Epithelial cell of esophagus (primary cell): ENCODE measurements at regions not wholly inside any gene's neighbourhood (a gene's known extent, or its start where the extent isn't known, plus 50 kb on each side); places are given as distances from the start of the nearest gene placed in this dataset.
"Not testable (repeated sequence)": the region's sequence is repeated elsewhere in the genome, so short reads cannot be mapped to it uniquely, and the experiment has no call there.

ENCODE experiments used
- DNase-seq: peaks from one replicate; pipeline ENCODE4 v3.0.0; 2010; ENCODE audit warnings: low read depth
- H3K4me3 ChIP-seq: 2 replicates; pipeline ENCODE4 v1.5.1; 2011; ENCODE audit warnings: mild to moderate bottlenecking, low read length, control low read depth
- TF ChIP-seq, protein P1 (sequence below): IDR thresholded peaks from 2 replicates; pipeline ENCODE4 v1.5.1; 2011; ENCODE audit warnings: low read depth, mild to moderate bottlenecking, low read length, control low read depth, inconsistent platforms; ENCODE audit not compliant: insufficient read depth; ENCODE audit errors: missing control alignments

DNA sequence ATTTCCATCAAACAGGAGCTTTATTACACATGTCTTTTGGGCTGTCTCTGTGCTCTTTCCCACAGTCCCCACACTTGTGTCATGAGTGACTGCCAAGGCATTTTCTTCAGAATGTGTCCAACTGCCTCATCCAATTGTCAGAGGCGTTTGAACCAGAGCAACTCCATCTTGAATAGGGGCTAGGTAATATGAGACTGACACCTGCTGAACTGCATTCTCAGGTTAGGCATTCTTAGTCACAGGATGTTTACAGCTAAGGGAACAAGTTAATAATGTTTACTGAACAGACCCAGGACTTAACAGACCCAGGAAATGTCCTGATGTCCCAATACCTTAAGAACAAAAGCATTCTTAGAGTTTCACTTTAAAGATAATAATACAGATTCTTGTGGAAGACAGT lies 595.5 kb downstream of the REEP3 start:
- TF ChIP-seq, protein P1, sequence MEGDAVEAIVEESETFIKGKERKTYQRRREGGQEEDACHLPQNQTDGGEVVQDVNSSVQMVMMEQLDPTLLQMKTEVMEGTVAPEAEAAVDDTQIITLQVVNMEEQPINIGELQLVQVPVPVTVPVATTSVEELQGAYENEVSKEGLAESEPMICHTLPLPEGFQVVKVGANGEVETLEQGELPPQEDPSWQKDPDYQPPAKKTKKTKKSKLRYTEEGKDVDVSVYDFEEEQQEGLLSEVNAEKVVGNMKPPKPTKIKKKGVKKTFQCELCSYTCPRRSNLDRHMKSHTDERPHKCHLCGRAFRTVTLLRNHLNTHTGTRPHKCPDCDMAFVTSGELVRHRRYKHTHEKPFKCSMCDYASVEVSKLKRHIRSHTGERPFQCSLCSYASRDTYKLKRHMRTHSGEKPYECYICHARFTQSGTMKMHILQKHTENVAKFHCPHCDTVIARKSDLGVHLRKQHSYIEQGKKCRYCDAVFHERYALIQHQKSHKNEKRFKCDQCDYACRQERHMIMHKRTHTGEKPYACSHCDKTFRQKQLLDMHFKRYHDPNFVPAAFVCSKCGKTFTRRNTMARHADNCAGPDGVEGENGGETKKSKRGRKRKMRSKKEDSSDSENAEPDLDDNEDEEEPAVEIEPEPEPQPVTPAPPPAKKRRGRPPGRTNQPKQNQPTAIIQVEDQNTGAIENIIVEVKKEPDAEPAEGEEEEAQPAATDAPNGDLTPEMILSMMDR = no peak
- peak; percentile 32 for DNase-seq
- H3K4me3 ChIP-seq = no peak overlapping the region

DNA sequence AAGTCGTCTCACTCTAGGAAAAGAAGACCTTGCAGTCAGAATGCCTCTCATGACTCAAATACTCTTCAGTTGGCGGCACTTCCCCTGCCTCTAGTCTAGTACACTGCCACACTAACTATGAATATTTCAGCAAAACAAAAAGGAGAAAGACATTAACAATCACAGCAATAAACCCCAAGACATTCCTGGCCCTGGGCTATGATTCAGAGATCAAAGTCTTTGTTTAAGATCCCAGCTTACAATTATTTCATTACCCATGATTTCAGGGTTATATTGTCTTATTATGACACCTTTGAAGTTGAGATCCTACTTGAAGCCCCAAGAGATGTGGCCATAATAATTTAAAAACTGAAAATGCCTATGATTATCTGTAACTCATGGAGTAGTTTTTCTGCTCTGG lies 597.5 kb downstream of the REEP3 start:
- no peak for DNase-seq
- H3K4me3 ChIP-seq = no peak overlapping the region
- TF ChIP-seq, protein P1 = no peak

DNA sequence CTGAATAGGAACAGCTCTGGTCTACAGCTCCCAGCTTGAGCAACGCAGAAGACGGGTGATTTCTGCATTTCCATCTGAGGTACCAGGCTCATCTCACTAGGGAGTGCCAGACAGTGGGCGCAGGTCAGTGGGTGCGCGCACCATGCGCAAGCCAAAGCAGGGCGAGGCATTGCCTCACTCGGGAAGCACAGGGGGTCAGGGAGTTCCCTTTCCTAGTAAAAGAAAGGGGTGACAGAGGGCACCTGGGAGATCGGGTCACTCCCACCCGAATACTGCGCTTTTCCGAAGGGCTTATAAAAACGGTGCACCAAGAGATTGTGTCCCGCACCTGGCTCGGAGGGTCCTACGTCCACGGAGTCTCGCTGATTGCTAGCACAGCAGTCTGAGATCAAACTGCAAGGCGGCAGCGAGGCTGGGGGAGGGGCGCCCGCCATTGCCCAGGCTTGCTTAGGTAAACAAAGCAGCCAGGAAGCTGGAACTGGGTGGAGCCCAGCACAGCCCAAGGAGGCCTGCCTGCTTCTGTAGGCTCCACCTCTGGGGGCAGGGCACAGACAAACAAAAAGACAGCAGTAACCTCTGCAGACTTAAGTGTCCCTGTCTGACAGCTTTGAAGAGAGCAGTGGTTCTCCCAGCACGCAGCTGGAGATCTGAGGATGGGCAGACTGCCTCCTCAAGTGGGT lies 599.2 kb downstream of the REEP3 start:
- not testable (repeated sequence) for DNase-seq, H3K4me3 ChIP-seq

DNA sequence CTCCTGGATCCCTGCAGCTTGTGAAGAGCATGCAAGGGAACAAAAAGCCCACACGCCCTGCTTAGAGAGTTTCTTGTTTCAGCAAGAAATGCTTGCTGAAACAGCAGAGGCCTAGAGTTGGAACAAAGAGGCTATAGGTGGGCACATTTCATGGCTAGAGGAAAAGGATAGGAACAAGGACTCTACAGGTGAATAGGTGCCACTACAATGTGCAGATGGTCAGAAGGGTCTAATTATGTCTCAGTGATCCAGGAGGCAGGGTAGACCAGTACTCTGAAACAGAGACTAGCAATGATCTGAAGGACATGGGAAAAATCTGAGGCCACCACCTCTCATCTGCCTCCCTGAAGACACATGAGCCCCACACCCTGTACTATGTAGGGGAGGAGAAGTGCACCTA lies 609.0 kb downstream of the REEP3 start:
- TF ChIP-seq, protein P1 = no peak
- H3K4me3 ChIP-seq = no peak overlapping the region
- DNase-seq = no peak

DNA sequence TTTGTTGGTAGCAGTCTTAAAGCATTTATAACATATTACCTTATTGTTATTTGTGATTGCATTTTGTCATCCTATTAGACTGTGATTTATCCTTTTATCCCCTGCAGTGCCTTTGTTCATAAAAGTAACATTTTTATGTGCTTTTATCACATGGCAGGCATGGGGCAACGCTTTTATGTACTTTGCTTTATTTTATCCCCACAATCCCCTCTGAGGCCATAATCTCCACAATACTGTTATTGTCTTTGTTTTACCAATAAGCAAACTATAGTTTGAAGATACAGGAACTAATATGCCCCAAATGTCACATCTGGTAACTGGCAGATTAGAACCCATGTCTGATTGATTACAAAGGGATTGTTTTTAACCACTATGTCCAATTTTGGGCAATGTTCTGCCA lies 613.5 kb downstream of the REEP3 start:
- H3K4me3 ChIP-seq = no peak overlapping the region
- no peak for DNase-seq
- TF ChIP-seq, protein P1 = no peak

DNA sequence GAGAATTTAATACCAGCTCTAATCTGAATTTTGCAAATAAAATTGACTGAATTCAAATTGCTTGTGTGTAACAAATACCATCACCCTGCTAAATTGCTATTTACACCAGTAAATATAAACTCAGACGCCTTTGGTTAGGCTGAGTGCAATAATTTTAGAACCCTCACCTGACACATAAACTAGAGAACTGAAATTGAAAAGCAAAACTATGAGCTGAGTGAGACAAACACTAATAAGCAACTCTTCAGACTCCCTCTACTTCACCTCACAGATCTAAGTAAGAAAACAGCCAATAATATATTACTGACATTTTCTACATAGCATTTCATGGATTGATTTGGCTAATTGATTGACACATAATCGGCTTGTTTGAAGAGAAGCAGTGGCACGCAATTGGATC lies 621.2 kb downstream of the REEP3 start:
- DNase-seq = no peak
- no peak overlapping the region for H3K4me3 ChIP-seq
- TF ChIP-seq, protein P1 = no peak

DNA sequence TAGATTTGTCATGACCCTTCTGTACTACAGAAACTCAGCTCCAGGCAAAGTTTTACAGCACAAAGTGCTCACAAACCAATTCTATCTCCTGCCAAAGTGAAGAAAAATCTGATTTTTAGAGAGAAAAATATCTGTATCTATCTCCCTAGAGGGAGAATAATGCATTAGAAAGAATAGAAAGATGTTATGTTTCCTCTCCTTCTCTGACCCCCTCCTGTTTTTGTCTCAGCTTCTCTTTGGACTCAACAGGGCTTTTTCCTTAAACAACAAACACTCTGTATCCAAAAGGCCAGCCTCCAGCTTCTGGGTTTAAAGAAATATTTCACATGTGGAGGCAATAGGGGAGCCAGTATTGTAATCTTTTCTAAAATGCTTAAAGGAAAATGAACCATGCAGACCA lies 627.4 kb downstream of the REEP3 start:
- TF ChIP-seq, protein P1 = no peak
- H3K4me3 ChIP-seq = no peak overlapping the region
- no peak for DNase-seq
